ENCODE measurements at regions not wholly inside any gene's neighbourhood (a gene's known extent, or its start where the extent isn't known, plus 50 kb on each side); places are given as distances from the start of the nearest gene placed in this dataset.

- TF ChIP-seq CTCF (conservative IDR thresholded peaks at IDR 0.05; ENCODE audit: low read depth, low read length) (no peak), EZH2 (IDR thresholded peaks at IDR 0.05; ENCODE audit: low read length, unreplicated experiment) (no peak), EZH2phosphoT487 (IDR thresholded peaks at IDR 0.05; ENCODE audit: borderline replicate concordance, low read length) (no peak)
These were observed 61.5 kb upstream of the SOX13 start for GRCh38 chr1:204011426-204011825.
